SU-DHL-6 (cell line): ENCODE measurements at regions not wholly inside any gene's neighbourhood (a gene's known extent, or its start where the extent isn't known, plus 50 kb on each side); places are given as distances from the start of the nearest gene placed in this dataset.

ENCODE experiments used
- EZH2phosphoT487 ChIP-seq: fragments of 200-600 bp; sonication (generic), shearing (Covaris generic); conservative IDR thresholded peaks from 2 replicates; pipeline ENCODE4 v1.6.1; 2018; ENCODE audit warnings: mild to moderate bottlenecking, antibody characterized with exemption, low read length, moderate library complexity, mixed read lengths
- TF ChIP-seq, protein P1 (sequence below): fragments of 200-600 bp; sonication (generic); IDR thresholded peaks from one replicate; pipeline ENCODE4 v1.5.1; 2017; ENCODE audit warnings: antibody characterized with exemption, mild to moderate bottlenecking, low read length, moderate library complexity; ENCODE audit not compliant: insufficient read depth, poor library complexity, severe bottlenecking

DNA sequence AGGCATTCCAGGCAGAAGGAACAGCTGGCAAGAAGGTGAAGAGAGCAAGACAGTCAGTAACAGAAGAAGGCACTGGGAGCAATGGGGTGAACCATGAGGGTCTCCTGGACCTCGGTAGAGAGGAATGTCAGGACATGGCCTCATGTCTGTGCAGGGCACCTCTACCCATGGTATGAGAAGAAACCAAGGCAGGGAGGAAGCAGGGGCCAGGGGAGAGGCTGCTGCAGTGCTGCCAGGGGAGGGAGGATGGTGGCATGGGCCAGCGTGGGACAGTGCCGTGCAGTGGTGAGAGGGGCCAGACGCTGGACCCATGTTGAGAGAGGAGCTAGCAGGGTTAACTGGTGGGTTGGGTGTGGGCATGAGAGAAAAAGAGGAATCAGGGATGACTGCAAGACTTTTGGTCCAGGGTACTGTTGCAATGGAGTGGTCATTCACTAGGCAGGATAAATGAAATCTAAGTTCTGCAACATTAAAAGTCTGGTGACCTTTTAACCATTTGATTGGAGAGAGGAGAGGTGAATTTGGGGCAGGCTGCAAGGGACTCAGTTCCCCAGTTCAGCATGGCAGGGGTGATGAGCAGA, 577.6 kb downstream of the MATN1 start:
- TF ChIP-seq, protein P1, sequence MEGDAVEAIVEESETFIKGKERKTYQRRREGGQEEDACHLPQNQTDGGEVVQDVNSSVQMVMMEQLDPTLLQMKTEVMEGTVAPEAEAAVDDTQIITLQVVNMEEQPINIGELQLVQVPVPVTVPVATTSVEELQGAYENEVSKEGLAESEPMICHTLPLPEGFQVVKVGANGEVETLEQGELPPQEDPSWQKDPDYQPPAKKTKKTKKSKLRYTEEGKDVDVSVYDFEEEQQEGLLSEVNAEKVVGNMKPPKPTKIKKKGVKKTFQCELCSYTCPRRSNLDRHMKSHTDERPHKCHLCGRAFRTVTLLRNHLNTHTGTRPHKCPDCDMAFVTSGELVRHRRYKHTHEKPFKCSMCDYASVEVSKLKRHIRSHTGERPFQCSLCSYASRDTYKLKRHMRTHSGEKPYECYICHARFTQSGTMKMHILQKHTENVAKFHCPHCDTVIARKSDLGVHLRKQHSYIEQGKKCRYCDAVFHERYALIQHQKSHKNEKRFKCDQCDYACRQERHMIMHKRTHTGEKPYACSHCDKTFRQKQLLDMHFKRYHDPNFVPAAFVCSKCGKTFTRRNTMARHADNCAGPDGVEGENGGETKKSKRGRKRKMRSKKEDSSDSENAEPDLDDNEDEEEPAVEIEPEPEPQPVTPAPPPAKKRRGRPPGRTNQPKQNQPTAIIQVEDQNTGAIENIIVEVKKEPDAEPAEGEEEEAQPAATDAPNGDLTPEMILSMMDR, result no peak
- TF ChIP-seq EZH2phosphoT487, result no peak
